ENCODE measurements at regions not wholly inside any gene's neighbourhood (a gene's known extent, or its start where the extent isn't known, plus 50 kb on each side); places are given as distances from the start of the nearest gene placed in this dataset.

DNA sequence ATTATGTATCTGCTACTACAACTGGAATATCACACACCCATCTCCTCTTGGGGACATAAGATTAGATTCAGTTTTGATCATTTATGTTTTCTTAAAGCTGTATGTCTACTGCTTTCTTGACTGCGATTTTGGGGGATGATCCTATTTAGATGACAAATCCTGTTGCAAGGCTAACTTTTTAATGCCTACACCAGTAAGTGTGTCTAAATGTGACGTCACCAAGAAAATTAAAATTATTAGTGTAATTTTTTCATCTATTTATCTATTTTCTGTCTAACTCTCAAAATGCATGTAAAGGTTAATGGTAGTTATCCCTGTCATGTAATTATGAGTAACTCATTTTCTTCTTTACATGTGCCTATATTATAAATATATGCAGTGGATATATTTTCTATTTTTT is 170.9 kb upstream of the PPFIA2 start:
- no peak for DNase-seq
- Histone ChIP-seq H3K4me3 (no peak overlapping the region), H3K36me3 (no peaks in the 10 kb centered on the region), H3K9me3 (no peaks in the 10 kb centered on the region), H3K4me1 (no peaks in the 10 kb centered on the region), H3K27ac (no peak overlapping the region), H3K27me3 (no peaks in the 10 kb centered on the region)
- TF ChIP-seq, protein P1, sequence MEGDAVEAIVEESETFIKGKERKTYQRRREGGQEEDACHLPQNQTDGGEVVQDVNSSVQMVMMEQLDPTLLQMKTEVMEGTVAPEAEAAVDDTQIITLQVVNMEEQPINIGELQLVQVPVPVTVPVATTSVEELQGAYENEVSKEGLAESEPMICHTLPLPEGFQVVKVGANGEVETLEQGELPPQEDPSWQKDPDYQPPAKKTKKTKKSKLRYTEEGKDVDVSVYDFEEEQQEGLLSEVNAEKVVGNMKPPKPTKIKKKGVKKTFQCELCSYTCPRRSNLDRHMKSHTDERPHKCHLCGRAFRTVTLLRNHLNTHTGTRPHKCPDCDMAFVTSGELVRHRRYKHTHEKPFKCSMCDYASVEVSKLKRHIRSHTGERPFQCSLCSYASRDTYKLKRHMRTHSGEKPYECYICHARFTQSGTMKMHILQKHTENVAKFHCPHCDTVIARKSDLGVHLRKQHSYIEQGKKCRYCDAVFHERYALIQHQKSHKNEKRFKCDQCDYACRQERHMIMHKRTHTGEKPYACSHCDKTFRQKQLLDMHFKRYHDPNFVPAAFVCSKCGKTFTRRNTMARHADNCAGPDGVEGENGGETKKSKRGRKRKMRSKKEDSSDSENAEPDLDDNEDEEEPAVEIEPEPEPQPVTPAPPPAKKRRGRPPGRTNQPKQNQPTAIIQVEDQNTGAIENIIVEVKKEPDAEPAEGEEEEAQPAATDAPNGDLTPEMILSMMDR (IDR thresholded peaks at IDR 0.05), result no peak
- intact Hi-C loops (cut with DNase I), result no loop called here
- no peak for ATAC-seq
- 65% methylated on average over 2 of the region's 2 CpGs for WGBS (ENCODE audit: insufficient coverage, low coverage, low lambda C conversion rate, missing lambda C conversion rate)

DNA sequence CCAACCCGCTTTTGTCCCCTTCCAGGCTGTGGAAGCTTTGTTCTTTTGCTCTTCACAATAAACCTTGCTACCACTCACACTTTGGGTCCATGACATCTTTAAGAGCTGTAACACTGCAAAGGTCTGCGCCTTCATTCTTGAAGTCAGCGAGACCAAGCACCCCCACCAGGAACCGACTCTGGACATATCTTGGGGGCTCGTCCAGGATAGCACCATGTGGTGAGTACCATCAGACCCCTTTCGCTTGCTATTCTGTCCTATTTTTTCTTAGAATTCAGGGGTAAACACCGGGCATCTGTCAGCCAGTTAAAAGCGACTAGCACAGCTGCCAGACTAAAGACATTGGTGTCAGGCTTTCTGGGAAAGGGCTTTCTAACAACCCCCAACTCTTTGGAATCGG is 137.6 kb upstream of the PPFIA2 start:
- Histone ChIP-seq H3K9me3 (no peaks in the 10 kb centered on the region), H3K27me3 (no peaks in the 10 kb centered on the region), H3K27ac (no peak overlapping the region), H3K4me1 (no peaks in the 10 kb centered on the region), H3K4me3 (no peak overlapping the region), H3K36me3 (no peaks in the 10 kb centered on the region)
- WGBS (ENCODE audit: insufficient coverage, low coverage, low lambda C conversion rate, missing lambda C conversion rate), result 76% methylated on average over 4 of the region's 9 CpGs
- TF ChIP-seq, protein P1 (IDR thresholded peaks at IDR 0.05), result no peak
- no peak for TF ChIP-seq POLR2A (IDR thresholded peaks at IDR 0.05)
- DNase-seq (no peak), ATAC-seq (no peak)
- intact Hi-C loops (cut with DNase I), result no loop called here

DNA sequence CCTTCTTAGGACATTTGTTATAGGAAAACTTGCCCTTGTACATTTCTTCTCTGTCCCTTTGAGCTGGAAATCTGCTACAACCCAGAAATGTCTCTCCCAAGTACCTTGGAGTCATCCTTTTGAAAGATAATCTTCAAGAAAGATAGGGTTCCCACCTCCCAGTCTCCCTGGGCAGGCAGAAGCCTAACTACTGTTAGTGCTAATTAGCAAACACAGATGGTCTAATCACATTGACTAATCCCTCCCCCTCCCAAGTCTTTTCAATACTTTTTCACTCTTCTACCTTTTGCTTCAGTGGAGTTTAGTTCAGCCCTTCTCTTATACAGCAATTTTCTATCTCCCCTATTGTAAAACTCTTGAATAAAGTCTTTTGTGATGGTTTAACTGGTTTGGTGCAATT is 129.8 kb upstream of the PPFIA2 start:
- Histone ChIP-seq H3K36me3 (no peaks in the 10 kb centered on the region), H3K4me1 (no peaks in the 10 kb centered on the region), H3K27me3 (no peaks in the 10 kb centered on the region), H3K4me3 (no peak overlapping the region), H3K27ac (no peak overlapping the region), H3K9me3 (no peaks in the 10 kb centered on the region)
- TF ChIP-seq POLR2A (IDR thresholded peaks at IDR 0.05), result no peak
- TF ChIP-seq, protein P1 (IDR thresholded peaks at IDR 0.05), result no peak
- DNase-seq (no peak), ATAC-seq (no peak)
- intact Hi-C loops (cut with DNase I), result no loop called here

DNA sequence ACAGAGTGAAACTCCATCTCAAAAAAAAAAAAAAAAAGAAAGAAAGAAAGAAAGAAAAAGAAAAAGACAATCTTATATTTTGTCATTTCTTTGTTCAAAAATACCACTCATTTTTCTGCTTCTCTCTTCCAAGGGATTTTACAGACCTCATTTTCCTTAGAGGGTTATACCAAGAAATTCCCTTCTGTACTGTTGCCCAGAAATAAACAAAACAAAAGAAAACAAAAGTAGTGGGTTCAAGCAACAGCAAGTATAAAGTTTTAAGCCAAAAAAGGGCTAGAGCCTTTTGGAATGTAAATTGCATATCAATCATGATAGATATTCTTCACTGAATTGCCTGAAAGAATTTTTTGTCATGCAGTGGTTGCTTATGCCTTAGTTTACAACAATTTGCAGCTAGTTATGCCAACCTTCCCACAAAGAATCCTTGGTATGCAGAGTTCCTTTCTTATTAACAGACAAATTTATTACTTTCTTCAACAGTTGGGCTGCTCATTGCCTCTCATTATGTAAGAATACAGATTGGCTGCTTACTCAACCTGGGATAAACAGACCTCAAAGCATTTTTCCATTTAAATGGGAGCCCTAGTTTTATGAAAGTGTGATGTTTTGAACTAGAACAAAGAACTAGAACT is 129.1 kb upstream of the PPFIA2 start:
- DNase-seq (no peak), ATAC-seq (no peak)
- Histone ChIP-seq H3K4me1 (no peaks in the 10 kb centered on the region), H3K27me3 (no peaks in the 10 kb centered on the region), H3K27ac (no peak overlapping the region), H3K9me3 (no peaks in the 10 kb centered on the region), H3K36me3 (no peaks in the 10 kb centered on the region), H3K4me3 (no peak overlapping the region)
- intact Hi-C loops (cut with DNase I), result no loop called here
- TF ChIP-seq, protein P1 (IDR thresholded peaks at IDR 0.05), result no peak
- TF ChIP-seq POLR2A (IDR thresholded peaks at IDR 0.05), result no peak

- ATAC-seq, result no peak
- intact Hi-C loops (cut with DNase I), result no loop called here
- H3K4me1 ChIP-seq, result no peaks in the 10 kb centered on the region
- H3K9me3 ChIP-seq, result no peaks in the 10 kb centered on the region
- H3K27me3 ChIP-seq, result no peaks in the 10 kb centered on the region
- TF ChIP-seq POLR2A (IDR thresholded peaks at IDR 0.05), result no peak
- TF ChIP-seq, protein P1 (IDR thresholded peaks at IDR 0.05), result no peak
- DNase-seq, result no peak
- no peak overlapping the region for H3K4me3 ChIP-seq
- no peaks in the 10 kb centered on the region for H3K36me3 ChIP-seq
- no peak overlapping the region for H3K27ac ChIP-seq
- 6% methylated on average over 2 of the region's 2 CpGs for WGBS (ENCODE audit: insufficient coverage, low coverage, low lambda C conversion rate, missing lambda C conversion rate)
Observed at GRCh38 chr12:81874586-81874985, 115.4 kb upstream of the PPFIA2 start.
